COLO668 (cell line): ENCODE measurements at regions not wholly inside any gene's neighbourhood (a gene's known extent, or its start where the extent isn't known, plus 50 kb on each side); places are given as distances from the start of the nearest gene placed in this dataset.
A peak's percentile ranks its signal among the peaks of the same experiment; 100 is the strongest.

Experiments
- DNase-seq: peaks from one replicate; lab custom pipeline; 2025; ENCODE audit not compliant: unreplicated experiment; lab: John Stamatoyannopoulos, UW

- DNase-seq: no peak
These were observed 1408.4 kb upstream of the TMEM132C start for GRCh38 chr12:126858560-126858959.

- DNase-seq: no peak
These were observed 1406.8 kb upstream of the TMEM132C start for GRCh38 chr12:126860210-126860609.

GRCh38 chr12:126862500-126862899 is 1404.5 kb upstream of the TMEM132C start:
- DNase-seq: no peak

- DNase-seq: no peak
These were observed 1397.3 kb upstream of the TMEM132C start for GRCh38 chr12:126869644-126870043.

GRCh38 chr12:126873701-126874100 is 1393.3 kb upstream of the TMEM132C start:
- no peak for DNase-seq

- DNase-seq: peak; percentile 56
These were observed 1392.4 kb upstream of the TMEM132C start for GRCh38 chr12:126874427-126875026.

- DNase-seq: no peak
These were observed 1387.1 kb upstream of the TMEM132C start for GRCh38 chr12:126879842-126880241.

- DNase-seq: no peak
These were observed 1383.3 kb upstream of the TMEM132C start for GRCh38 chr12:126883697-126884096.

- no peak for DNase-seq
These were observed 1377.5 kb upstream of the TMEM132C start for GRCh38 chr12:126889501-126889900.

GRCh38 chr12:126890097-126890496 is 1376.9 kb upstream of the TMEM132C start:
- DNase-seq: no peak

- no peak for DNase-seq
These were observed 1375.2 kb upstream of the TMEM132C start for GRCh38 chr12:126891789-126892188.

GRCh38 chr12:126895951-126896913 is 1370.7 kb upstream of the TMEM132C start:
- DNase-seq: no peak

- no peak for DNase-seq
These were observed 1369.9 kb upstream of the TMEM132C start for GRCh38 chr12:126897102-126897501.

- DNase-seq: no peak
These were observed 1369.2 kb upstream of the TMEM132C start for GRCh38 chr12:126897778-126898177.

- no peak for DNase-seq
These were observed 1368.4 kb upstream of the TMEM132C start for GRCh38 chr12:126898562-126898961.

- DNase-seq: peak; percentile 23
These were observed 1366.8 kb upstream of the TMEM132C start for GRCh38 chr12:126899926-126900792.

- no peak for DNase-seq
These were observed 1363.7 kb upstream of the TMEM132C start for GRCh38 chr12:126903027-126903876.

- DNase-seq: no peak
These were observed 1361.2 kb upstream of the TMEM132C start for GRCh38 chr12:126905752-126906151.

- no peak for DNase-seq
These were observed 1358.8 kb upstream of the TMEM132C start for GRCh38 chr12:126907900-126908764.
